ENCODE measurements at regions not wholly inside any gene's neighbourhood (a gene's known extent, or its start where the extent isn't known, plus 50 kb on each side); places are given as distances from the start of the nearest gene placed in this dataset.

GRCh38 chr12:72219937-72220336 lies 52.2 kb upstream of the TRHDE start:
- Histone ChIP-seq H3K36me3 (no peaks in the 10 kb centered on the region), H3K27ac (no peak overlapping the region), H3K9me3 (no peaks in the 10 kb centered on the region), H3K27me3 (no peaks in the 10 kb centered on the region), H3K4me1 (no peaks in the 10 kb centered on the region), H3K4me3 (no peak overlapping the region)
- intact Hi-C loops (cut with DNase I) = no loop called here
- DNase-seq (no peak), ATAC-seq (no peak)
- TF ChIP-seq CTCF (IDR thresholded peaks at IDR 0.05) = no peak

Data from heart right ventricle (tissue), 15 donors.